Body of pancreas (tissue), 4 donors: ENCODE measurements at regions not wholly inside any gene's neighbourhood (a gene's known extent, or its start where the extent isn't known, plus 50 kb on each side); places are given as distances from the start of the nearest gene placed in this dataset.

Experiments used
- CTCF ChIP-seq, 7 experiments: fragments of 450-650 bp in 4 of 7; fragments of 200-600 bp in 3 of 7; sonication (generic) in 3 of 7; IDR thresholded peaks; one replicate each; pipeline ENCODE4 v1.5.1; 2016 to 2019; ENCODE audit warnings: antibody characterized with exemption in 7 of 7
- POLR2A ChIP-seq, 3 donors: fragments of 450-650 bp; IDR thresholded peaks; one replicate each; pipeline ENCODE4 v1.6.1; 2016; ENCODE audit warnings: antibody characterized with exemption in 3 of 3, mild to moderate bottlenecking in 2 of 3

GRCh38 chr4:82260632-82261031, 113.2 kb downstream of the HNRNPD start:
- no peak for TF ChIP-seq CTCF (IDR thresholded peaks at IDR 0.05)
- TF ChIP-seq POLR2A (IDR thresholded peaks at IDR 0.05), result no peak
